ENCODE measurements at regions not wholly inside any gene's neighbourhood (a gene's known extent, or its start where the extent isn't known, plus 50 kb on each side); places are given as distances from the start of the nearest gene placed in this dataset.
"Not testable (repeated sequence)": the region's sequence is repeated elsewhere in the genome, so short reads cannot be mapped to it uniquely, and the experiment has no call there.

- DNase-seq (ENCODE audit: low spot score), result no peak
- intact Hi-C loops (cut with DNase I), result no loop called here
These were observed 418.2 kb upstream of the NFIA start for GRCh38 chr1:60664086-60664625.

- intact Hi-C loops (cut with DNase I), result no loop called here
- no peak for DNase-seq (ENCODE audit: low spot score)
These were observed 419.8 kb upstream of the NFIA start for GRCh38 chr1:60662486-60663044.

- DNase-seq (ENCODE audit: low spot score), result no peak
- intact Hi-C loops (cut with DNase I), result no loop called here
These were observed 424.4 kb upstream of the NFIA start for GRCh38 chr1:60657926-60658325.

GRCh38 chr1:60655679-60656355 lies 426.5 kb upstream of the NFIA start:
- no peak for DNase-seq (ENCODE audit: low spot score)
- intact Hi-C loops (cut with DNase I), result no loop called here

DNA sequence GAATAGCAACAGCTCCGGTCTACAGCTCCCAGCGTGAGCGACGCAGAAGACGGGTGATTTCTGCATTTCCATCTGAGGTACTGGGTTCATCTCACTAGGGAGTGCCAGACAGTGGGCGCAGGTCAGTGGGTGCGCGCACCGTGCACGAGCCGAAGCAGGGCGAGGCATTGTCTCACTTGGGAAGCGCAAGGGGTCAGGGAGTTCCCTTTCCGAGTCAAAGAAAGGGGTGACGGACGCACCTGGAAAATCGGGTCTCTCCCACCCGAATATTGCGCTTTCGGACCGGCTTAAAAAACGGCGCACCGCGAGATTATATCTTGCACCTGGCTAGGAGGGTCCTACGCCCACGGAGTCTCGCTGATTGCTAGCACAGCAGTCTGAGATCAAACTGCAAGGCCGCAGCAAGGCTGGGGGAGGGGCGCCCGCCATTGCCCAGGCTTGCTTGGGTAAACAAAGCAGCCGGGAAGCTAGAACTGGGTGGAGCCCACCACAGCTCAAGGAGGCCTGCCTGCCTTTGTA lies 442.3 kb upstream of the NFIA start:
- DNase-seq (ENCODE audit: low spot score); intact Hi-C loops (cut with DNase I): not testable (repeated sequence)

GRCh38 chr1:60639287-60639686 lies 443.1 kb upstream of the NFIA start:
- intact Hi-C loops (cut with DNase I), result no loop called here
- DNase-seq (ENCODE audit: low spot score), result no peak

- no peak for DNase-seq (ENCODE audit: low spot score)
- intact Hi-C loops (cut with DNase I), result no loop called here
These were observed 444.7 kb upstream of the NFIA start for GRCh38 chr1:60637651-60638050.

DNA sequence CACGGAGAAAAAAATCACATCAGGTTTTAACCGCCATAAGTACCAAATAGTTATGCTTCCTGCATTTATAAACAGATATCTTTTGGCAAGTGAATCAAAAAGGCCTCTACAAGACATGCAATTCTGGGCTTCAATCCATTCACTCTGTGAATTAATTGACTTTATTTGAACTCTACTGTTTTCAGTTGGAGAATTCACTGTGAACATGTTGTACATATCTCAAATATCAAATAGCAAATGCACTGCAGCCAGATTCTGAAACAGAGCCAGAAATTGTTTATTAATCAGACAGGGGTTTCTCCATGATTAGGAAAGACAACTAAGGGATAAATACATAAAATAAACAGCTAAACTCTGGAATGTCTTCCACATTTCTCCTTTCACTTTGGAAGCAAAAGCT lies 445.4 kb upstream of the NFIA start:
- intact Hi-C loops (cut with DNase I), result no loop called here
- DNase-seq (ENCODE audit: low spot score), result no peak

DNA sequence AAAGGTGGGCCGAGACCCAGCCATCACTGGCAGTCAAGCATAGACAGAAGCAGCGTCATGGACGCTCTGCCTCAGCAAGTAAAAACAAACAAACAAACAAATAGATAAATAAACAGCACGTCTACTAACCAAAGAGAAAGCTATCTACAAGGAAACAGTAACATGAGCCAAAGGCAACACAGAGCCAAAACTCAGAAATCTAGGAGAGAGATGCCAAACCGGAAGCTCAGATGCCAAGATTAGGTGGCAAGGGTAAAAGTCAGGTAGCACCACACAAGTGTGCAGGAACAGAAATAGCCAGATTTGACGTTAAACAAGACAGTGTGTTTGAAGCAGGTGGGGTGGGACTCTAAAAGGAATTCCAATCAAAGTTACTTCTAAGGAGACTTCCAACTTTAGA lies 448.3 kb upstream of the NFIA start:
- intact Hi-C loops (cut with DNase I), result no loop called here
- DNase-seq (ENCODE audit: low spot score), result no peak

- intact Hi-C loops (cut with DNase I), result no loop called here
- DNase-seq (ENCODE audit: low spot score), result no peak
These were observed 459.9 kb upstream of the NFIA start for GRCh38 chr1:60622486-60622885.

- intact Hi-C loops (cut with DNase I), result no loop called here
- DNase-seq (ENCODE audit: low spot score), result no peak
These were observed 461.0 kb upstream of the NFIA start for GRCh38 chr1:60621368-60621851.

DNA sequence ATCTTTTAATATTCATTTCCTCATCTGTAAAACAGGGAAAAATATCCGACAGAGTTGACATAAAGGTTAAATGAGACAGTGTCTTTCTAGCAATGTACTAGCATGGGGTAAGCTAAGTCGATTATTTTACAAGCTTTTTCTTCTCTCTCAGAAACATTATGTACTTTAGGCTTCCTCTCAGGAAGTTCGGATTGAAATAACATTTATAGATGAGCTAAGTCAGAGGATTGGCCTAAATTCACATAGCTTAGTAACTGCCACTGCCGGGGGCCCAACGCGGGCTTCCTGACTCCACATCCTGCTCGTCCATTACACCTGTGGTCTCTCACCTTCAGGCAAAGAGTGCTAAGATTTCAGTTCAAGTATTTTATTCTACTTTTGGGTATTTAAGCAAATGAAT lies 462.3 kb upstream of the NFIA start:
- no peak for DNase-seq (ENCODE audit: low spot score)
- intact Hi-C loops (cut with DNase I), result no loop called here

GRCh38 chr1:60619581-60619980 lies 462.8 kb upstream of the NFIA start:
- intact Hi-C loops (cut with DNase I), result loop anchor here in 1 of 2 donors (2.0 kb wide), 1 partner anchor 33 kb away; no protein-coding TSS in a partner anchor
- no peak for DNase-seq (ENCODE audit: low spot score)

GRCh38 chr1:60615666-60616065 lies 466.7 kb upstream of the NFIA start:
- no peak for DNase-seq (ENCODE audit: low spot score)
- intact Hi-C loops (cut with DNase I), result no loop called here

GRCh38 chr1:60612790-60613189 lies 469.6 kb upstream of the NFIA start:
- intact Hi-C loops (cut with DNase I), result no loop called here
- no peak for DNase-seq (ENCODE audit: low spot score)

- intact Hi-C loops (cut with DNase I); DNase-seq (ENCODE audit: low spot score): not testable (repeated sequence)
These were observed 475.4 kb upstream of the NFIA start for GRCh38 chr1:60606921-60607320.

DNA sequence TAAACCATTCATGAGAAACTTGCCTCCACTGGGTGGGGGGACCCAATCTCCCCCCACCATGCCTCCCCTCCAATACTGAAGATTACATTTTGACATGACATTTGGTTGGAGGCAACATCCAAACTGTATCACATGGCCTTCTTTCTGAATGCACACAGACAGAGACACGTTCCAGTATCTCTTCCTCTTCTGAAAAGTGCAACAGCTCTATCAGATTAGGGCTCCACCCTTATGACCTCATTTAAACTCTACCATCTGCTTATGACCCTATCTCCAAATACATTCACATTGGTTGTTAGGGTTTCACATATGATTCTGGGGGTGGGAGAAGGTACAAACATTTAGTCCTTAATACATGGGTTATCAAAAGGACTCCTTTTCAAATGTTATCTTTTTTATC lies 481.8 kb upstream of the NFIA start:
- intact Hi-C loops (cut with DNase I), result loop anchor here in 1 of 2 donors (5.0 kb wide), 1 partner anchor 1657 kb away; no protein-coding TSS in a partner anchor

DNA sequence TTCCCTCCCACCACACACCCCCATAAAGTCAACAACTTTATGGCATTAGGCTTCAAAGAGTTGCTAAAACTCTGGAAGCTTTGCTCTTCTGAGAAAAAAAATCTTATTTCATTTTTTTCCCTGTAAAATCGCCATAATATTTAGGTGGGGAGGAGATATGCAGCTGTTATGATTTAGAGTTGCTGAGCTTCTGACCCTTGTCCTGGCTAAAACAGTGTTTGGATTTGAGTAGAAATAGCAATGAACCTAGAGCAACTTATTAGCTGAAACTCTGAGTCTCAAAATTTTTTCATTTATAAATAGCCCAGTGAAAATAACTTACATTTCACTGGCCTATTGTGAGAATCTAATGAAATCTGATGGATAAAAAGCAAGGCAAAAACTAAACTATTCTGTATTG lies 482.8 kb upstream of the NFIA start:
- intact Hi-C loops (cut with DNase I), result no loop called here
- DNase-seq (ENCODE audit: low spot score), result no peak

More for the DNA sequence above, 481.8 kb upstream of the NFIA start:
- DNase-seq (ENCODE audit: low spot score), result no peak

- intact Hi-C loops (cut with DNase I), result no loop called here
- DNase-seq (ENCODE audit: low spot score), result no peak
These were observed 484.1 kb upstream of the NFIA start for GRCh38 chr1:60598041-60598910.
